Transverse colon (tissue), 4 donors: ENCODE measurements at regions not wholly inside any gene's neighbourhood (a gene's known extent, or its start where the extent isn't known, plus 50 kb on each side); places are given as distances from the start of the nearest gene placed in this dataset.

ENCODE experiments used
- DNase-seq: peaks from one replicate; pipeline ENCODE4 v3.0.0-alpha.2; 2019
- H3K27ac ChIP-seq, 4 donors: fragments of 200-600 bp; sonication (generic); 2 replicates each; pipeline ENCODE4 v1.5.1; 2016 to 2018; ENCODE audit warnings: inconsistent platforms in 4 of 4
- H3K27me3 ChIP-seq: fragments of 200-600 bp; sonication (generic); 2 replicates; pipeline ENCODE4 v1.5.1; 2017; ENCODE audit warnings: inconsistent platforms
- H3K36me3 ChIP-seq, 4 donors: fragments of 200-600 bp; sonication (generic); 2 replicates each; pipeline ENCODE4 v1.5.1; 2017 to 2019; ENCODE audit warnings: inconsistent platforms in 4 of 4
- H3K4me1 ChIP-seq, 4 donors: fragments of 200-600 bp; sonication (generic); 2 replicates each; pipeline ENCODE4 v1.5.1; 2017 to 2020; ENCODE audit warnings: inconsistent platforms in 4 of 4
- H3K4me3 ChIP-seq, 4 donors: fragments of 200-600 bp; sonication (generic); 1 replicate in 1 of 4; 2 replicates in 3 of 4; pipeline versions ENCODE4 v1.5.1 to v1.6.1; 2017 to 2019; ENCODE audit warnings: inconsistent platforms in 4 of 4
- H3K9me3 ChIP-seq, 2 donors: fragments of 200-600 bp; sonication (generic); 2 replicates each; pipeline ENCODE4 v1.5.1; 2017 to 2019; ENCODE audit warnings: inconsistent platforms in 2 of 2
- CTCF ChIP-seq, 5 experiments: fragments of 200-600 bp in 3 of 5; fragments of 450-650 bp in 2 of 5; sonication (generic) in 3 of 5; IDR thresholded peaks; 1 replicate in 2 of 5; 2 replicates in 3 of 5; pipeline ENCODE4 v1.5.1; 2016 to 2017; ENCODE audit warnings: antibody characterized with exemption in 5 of 5, inconsistent platforms in 3 of 5, mild to moderate bottlenecking in 2 of 5, moderate library complexity in 1 of 5
- EP300 ChIP-seq: sonication (generic); formaldehyde crosslinking; IDR thresholded peaks from one replicate; pipeline ENCODE4 v1.6.1; 2017; ENCODE audit warnings: antibody characterized with exemption, low read depth
- POLR2A ChIP-seq: fragments of 450-650 bp; IDR thresholded peaks from one replicate; pipeline ENCODE4 v1.6.1; 2016; ENCODE audit warnings: antibody characterized with exemption, mild to moderate bottlenecking, moderate library complexity
- POLR2AphosphoS5 ChIP-seq, 3 donors: sonication (generic); formaldehyde crosslinking; IDR thresholded peaks; one replicate each; pipeline ENCODE4 v1.6.1; 2016; ENCODE audit warnings: antibody characterized with exemption in 3 of 3
- WGBS, 2 donors: methylation state at CpG; one replicate each; pipeline ENCODE4 v1.1.5; 2018; ENCODE audit warnings: low coverage in 1 of 2; 5-methylcytosine and 5-hydroxymethylcytosine counted together
- in situ Hi-C, 4 donors: fragments of 200-750 bp; cut with MboI; loops; one replicate each; pipeline versions ENCODE4 v1.15.0 to v1.15.1; 2017; ENCODE audit warnings: low sequenced_read_pairs in 3 of 4, low pct_ligation_motif_present in 1 of 4, low pct_unique_long_range_greater_than_20kb in 1 of 4
- intact Hi-C: fragments of 100-400 bp; cut with DNase I; formaldehyde crosslinking; loops from one replicate; pipeline ENCODE4 v1.15.1; 2023; ENCODE audit warnings: low total_unique reads

DNA sequence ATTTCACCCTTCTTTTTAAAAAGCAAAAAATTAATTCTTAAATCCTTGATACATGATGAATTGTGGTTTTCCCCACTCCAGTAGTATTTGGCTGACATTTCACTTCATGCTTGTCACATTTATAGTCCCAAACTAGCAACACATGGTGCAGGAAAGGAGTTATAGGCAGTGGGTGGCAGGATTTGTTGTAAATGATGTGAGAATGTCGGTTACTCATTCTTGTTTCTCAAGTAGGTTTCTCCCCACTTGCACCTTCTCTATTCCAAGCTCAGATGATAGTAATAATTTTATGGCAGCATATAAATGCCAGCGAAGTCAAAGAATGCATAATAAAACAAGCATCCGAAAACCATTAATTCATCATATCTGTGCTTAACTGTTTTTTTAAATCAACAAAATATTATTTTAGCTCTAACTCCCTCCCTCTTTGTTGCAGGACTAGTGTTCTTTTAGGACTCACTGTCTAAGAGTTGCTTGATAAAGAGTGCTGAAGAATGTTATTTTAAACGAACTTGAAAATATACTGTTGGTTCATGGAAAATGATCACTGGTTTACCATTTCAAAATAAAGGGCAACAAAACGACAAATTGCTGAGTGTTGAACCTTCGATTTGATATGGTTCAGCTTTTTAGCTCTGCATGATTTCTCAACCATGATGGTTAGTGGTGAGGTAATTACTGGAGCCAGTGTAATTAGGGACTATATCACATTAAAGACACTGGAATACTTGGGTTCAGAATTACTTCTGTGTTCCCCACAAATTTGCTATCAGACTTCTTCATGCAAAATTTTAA is 88.1 kb upstream of the ADAMTSL1 start:
- Histone ChIP-seq H3K27ac (no peak overlapping the region), H3K4me1 (no peaks in the 10 kb centered on the region), H3K9me3 (no peaks in the 10 kb centered on the region), H3K36me3 (peaks cover 0 to 3% (median 0%) of the 10 kb centered on the region in 4 donors), H3K4me3 (no peak overlapping the region), H3K27me3 (no peaks in the 10 kb centered on the region)
- in situ Hi-C loops (no loop called here), intact Hi-C loops (no loop called here)
- WGBS, 2 donors = 57 to 73% methylated on average over 6 of the region's 6 CpGs
- TF ChIP-seq POLR2A = no peak
- TF ChIP-seq EP300 = no peak
- TF ChIP-seq CTCF (IDR thresholded peaks at IDR 0.05) = no peak
- no peak for TF ChIP-seq POLR2AphosphoS5 (IDR thresholded peaks at IDR 0.05)
- no peak for DNase-seq

DNA sequence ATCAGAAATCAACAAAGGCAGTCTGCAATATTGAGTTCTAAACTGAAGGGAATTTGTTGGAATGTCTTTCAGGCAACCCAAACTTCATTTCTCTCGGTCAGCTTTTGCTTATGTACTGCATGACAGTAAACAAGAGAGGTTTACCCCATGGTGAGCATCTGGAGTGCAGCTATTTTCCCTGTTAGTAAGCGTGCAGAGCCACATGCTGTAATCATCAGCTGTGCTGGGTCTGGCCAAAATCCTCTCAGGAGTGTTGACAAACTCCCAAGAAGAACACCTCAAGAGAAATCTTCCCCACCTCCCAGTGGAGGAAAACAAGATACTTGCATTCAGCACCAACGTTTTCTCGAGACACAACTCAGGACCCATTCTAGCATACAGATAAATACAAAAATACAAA is 83.6 kb upstream of the ADAMTSL1 start:
- Histone ChIP-seq H3K9me3 (no peaks in the 10 kb centered on the region), H3K27me3 (no peaks in the 10 kb centered on the region), H3K36me3 (peaks cover 0 to 3% (median 0%) of the 10 kb centered on the region in 4 donors), H3K27ac (no peak overlapping the region), H3K4me3 (no peak overlapping the region), H3K4me1 (peaks cover 0 to 21% (median 17%) of the 10 kb centered on the region in 4 donors)
- intact Hi-C loops = no loop called here
- in situ Hi-C loops = no loop called here
- no peak for DNase-seq
- TF ChIP-seq CTCF (IDR thresholded peaks at IDR 0.05) (no peak), POLR2AphosphoS5 (IDR thresholded peaks at IDR 0.05) (no peak), EP300 (no peak), POLR2A (no peak)
- 51 to 52% methylated on average over 4 of the region's 4 CpGs for WGBS, 2 donors

- intact Hi-C loops (no loop called here), in situ Hi-C loops (no loop called here)
Observed at GRCh38 chr9:18393340-18394130, 80.4 kb upstream of the ADAMTSL1 start.

GRCh38 chr9:18394847-18395351 is 79.1 kb upstream of the ADAMTSL1 start:
- H3K9me3 ChIP-seq = no peaks in the 10 kb centered on the region
- peak overlapping the region in 2 of 4 donors; percentile 18 to 79 for H3K27ac ChIP-seq
- intact Hi-C loops = no loop called here
- 48% methylated on average over 1 of the region's 1 CpG; no CpG with 5 or more reads in 1 of the 2 donors for WGBS, 2 donors
- TF ChIP-seq EP300 (no peak), CTCF (IDR thresholded peaks at IDR 0.05) (no peak), POLR2AphosphoS5 (IDR thresholded peaks at IDR 0.05) (no peak), POLR2A (no peak)
- no peaks in the 10 kb centered on the region for H3K27me3 ChIP-seq
- no peak for DNase-seq
- no peak overlapping the region for H3K4me3 ChIP-seq
- in situ Hi-C loops = no loop called here
- peaks cover 0 to 21% (median 17%) of the 10 kb centered on the region in 4 donors for H3K4me1 ChIP-seq
- H3K36me3 ChIP-seq = no peaks in the 10 kb centered on the region

More at GRCh38 chr9:18393340-18394130, 80.4 kb upstream of the ADAMTSL1 start:
- TF ChIP-seq EP300 (peak; percentile 32), POLR2A (no peak), POLR2AphosphoS5 (IDR thresholded peaks at IDR 0.05) (peak; percentile 8 to 68 (median 21))
- peak; percentile 56 for DNase-seq
- no peaks in the 10 kb centered on the region for H3K27me3 ChIP-seq
- H3K4me3 ChIP-seq = no peak overlapping the region
- 23 to 46% methylated on average over 3 to 4 of the region's 4 CpGs for WGBS, 2 donors
- H3K9me3 ChIP-seq = no peaks in the 10 kb centered on the region
- peaks cover 0 to 21% (median 17%) of the 10 kb centered on the region in 4 donors for H3K4me1 ChIP-seq
- H3K36me3 ChIP-seq = no peaks in the 10 kb centered on the region
- peak overlapping the region; percentile 70 to 79 (median 74) for H3K27ac ChIP-seq
